Common myeloid progenitor, CD34-positive (primary cell): ENCODE measurements at regions not wholly inside any gene's neighbourhood (a gene's known extent, or its start where the extent isn't known, plus 50 kb on each side); places are given as distances from the start of the nearest gene placed in this dataset.
A peak's percentile ranks its signal among the peaks of the same experiment; 100 is the strongest.

Experiments
- CTCF ChIA-PET: fragments of 350-600 bp; sonication (Branson Sonifier 250); formaldehyde crosslinking; loops from one replicate; lab custom pipeline; 2021; ENCODE audit warnings: antibody characterized with exemption; lab: Charles Lee
- POLR2A ChIA-PET: fragments of 350-600 bp; sonication (Branson Sonifier 250); formaldehyde crosslinking; loops from one replicate; lab custom pipeline; 2021; ENCODE audit warnings: antibody characterized with exemption; lab: Charles Lee
- DNase-seq, 3 donors: peaks; one replicate each; pipeline versions ENCODE4 v3.0.0 to v3.0.0-alpha.2; 2013
- H3K27ac ChIP-seq, 2 experiments: 1 replicate in 1 of 2; 2 replicates in 1 of 2; pipeline ENCODE4 v1.7.0; 2013; ENCODE audit warnings: inconsistent platforms in 2 of 2, low read length in 2 of 2, mild to moderate bottlenecking in 2 of 2, low read depth in 1 of 2, moderate library complexity in 1 of 2; ENCODE audit not compliant: severe bottlenecking in 2 of 2, insufficient read depth in 1 of 2, poor library complexity in 1 of 2
- H3K27me3 ChIP-seq, 5 experiments: replicated peaks in 2 of 5; 1 replicate in 3 of 5; 2 replicates in 2 of 5; pipeline versions ENCODE4 v1.6.1 to v1.7.0; 2013; ENCODE audit warnings: low read length in 4 of 5, mild to moderate bottlenecking in 2 of 5, moderate library complexity in 2 of 5, inconsistent platforms in 1 of 5; ENCODE audit not compliant: insufficient read depth in 5 of 5, control insufficient read depth in 4 of 5
- H3K36me3 ChIP-seq, 4 experiments: 1 replicate in 2 of 4; 2 replicates in 2 of 4; pipeline versions ENCODE4 v1.6.1 to v1.7.0; 2013; ENCODE audit warnings: low read length in 3 of 4, control low read depth in 1 of 4, mild to moderate bottlenecking in 1 of 4; ENCODE audit not compliant: control insufficient read depth in 4 of 4, insufficient read depth in 4 of 4
- H3K4me1 ChIP-seq, 4 experiments: 1 replicate in 3 of 4; 2 replicates in 1 of 4; pipeline versions ENCODE4 v1.6.1 to v1.7.1; 2013; ENCODE audit warnings: low read length in 3 of 4, mild to moderate bottlenecking in 3 of 4, control low read depth in 1 of 4, inconsistent platforms in 1 of 4, moderate library complexity in 1 of 4; ENCODE audit not compliant: control insufficient read depth in 4 of 4, insufficient read depth in 4 of 4; ENCODE audit errors: control extremely low read depth in 1 of 4
- H3K4me3 ChIP-seq, 7 experiments: 1 replicate in 4 of 7; 2 replicates in 3 of 7; pipeline versions ENCODE4 v1.5.1 to v1.7.0; 2013; ENCODE audit warnings: mild to moderate bottlenecking in 7 of 7, low read length in 6 of 7, moderate library complexity in 6 of 7, inconsistent platforms in 2 of 7, low read depth in 2 of 7, control low read depth in 1 of 7; ENCODE audit not compliant: insufficient read depth in 4 of 7, control insufficient read depth in 1 of 7; ENCODE audit errors: extremely low read depth in 1 of 7
- H3K9me3 ChIP-seq, 5 experiments: 1 replicate in 4 of 5; 2 replicates in 1 of 5; pipeline versions ENCODE4 v1.6.1 to v1.7.1; 2013; ENCODE audit warnings: low read length in 4 of 5, mild to moderate bottlenecking in 2 of 5, inconsistent platforms in 1 of 5, low read depth in 1 of 5, moderate library complexity in 1 of 5; ENCODE audit not compliant: control insufficient read depth in 4 of 5, insufficient read depth in 2 of 5; ENCODE audit errors: control extremely low read depth in 1 of 5
- WGBS: methylation state at CpG from one replicate; pipeline ENCODE4 v1.1.5; 2013; ENCODE audit not compliant: insufficient coverage; 5-methylcytosine and 5-hydroxymethylcytosine counted together

DNA sequence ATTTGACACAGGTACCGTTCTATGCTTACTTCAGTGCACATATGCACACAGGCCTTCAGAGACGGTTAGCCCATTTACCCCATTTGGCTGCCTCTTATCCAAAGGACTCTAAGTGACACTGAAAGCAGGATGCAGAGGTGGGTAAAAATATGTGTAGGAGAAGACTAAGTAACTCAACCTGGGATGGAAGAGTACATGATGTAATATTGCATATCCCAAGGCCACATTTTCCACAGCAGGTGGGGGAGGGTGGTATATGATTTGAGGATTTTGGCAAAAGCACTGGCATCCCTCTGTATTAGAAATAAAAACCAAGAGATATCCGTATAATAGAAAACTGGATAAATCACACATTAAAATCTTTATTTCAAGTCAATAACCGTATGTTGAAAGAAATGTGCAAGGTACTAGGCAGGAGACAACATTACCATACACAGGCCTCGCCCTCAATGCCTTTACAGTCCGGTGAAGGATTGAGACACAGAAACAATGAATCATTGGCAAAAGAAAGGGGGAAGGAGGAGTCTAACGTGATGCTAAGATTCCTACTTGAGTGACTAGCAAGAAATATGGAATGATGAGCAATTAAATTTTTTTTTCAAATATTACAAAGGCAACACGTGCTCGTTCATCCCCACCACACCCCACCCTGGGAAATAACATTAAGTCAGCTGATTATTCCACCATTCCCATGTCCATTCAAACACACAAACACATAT is 161.0 kb upstream of the RASGEF1B start:
- Histone ChIP-seq H3K4me3 (no peak overlapping the region), H3K4me1 (peaks cover 0 to 11% (median 5%) of the 10 kb centered on the region in 4 experiments), H3K27ac (no peak overlapping the region), H3K27me3 (no peaks in the 10 kb centered on the region), H3K9me3 (no peaks in the 10 kb centered on the region), H3K36me3 (no peaks in the 10 kb centered on the region)
- no peak for DNase-seq
- 50% methylated on average over 2 of the region's 9 CpGs for WGBS
- POLR2A ChIA-PET = no interaction called here
- CTCF ChIA-PET = interaction anchor here (3.1 kb wide), 1 partner anchor 11 kb away, joined by 8 read pairs; no protein-coding TSS in a partner anchor

DNA sequence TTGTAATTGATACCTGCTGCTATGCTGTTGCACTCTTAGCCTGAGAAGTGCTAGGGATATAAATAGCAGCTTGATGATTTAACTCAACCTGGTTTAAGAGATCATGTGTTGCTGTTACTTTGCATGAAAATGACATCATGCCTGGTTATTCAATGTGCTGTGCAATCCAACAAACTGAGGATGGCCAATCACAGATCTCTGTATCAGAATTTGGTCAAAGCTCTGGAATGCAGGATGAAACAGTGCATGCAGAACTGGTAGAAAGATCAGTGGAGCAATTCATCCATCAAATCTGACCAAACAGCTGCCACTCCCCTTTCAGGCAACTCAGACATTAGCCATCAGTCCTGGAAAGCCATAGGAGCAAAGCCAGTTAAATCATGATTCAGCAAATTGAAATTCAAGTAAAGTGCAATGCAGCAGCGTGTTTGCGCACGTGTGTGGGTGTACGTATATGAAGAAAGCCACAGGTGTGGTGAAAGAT is 160.3 kb upstream of the RASGEF1B start:
- ChIA-PET CTCF (interaction anchor here (0.8 kb wide), 1 partner anchor 24 kb away, joined by 3 read pairs; no protein-coding TSS in a partner anchor), POLR2A (no interaction called here)
- H3K4me3 ChIP-seq = no peak overlapping the region
- H3K27me3 ChIP-seq = no peaks in the 10 kb centered on the region
- no peak overlapping the region for H3K27ac ChIP-seq
- DNase-seq = peak in 2 of 3 donors; percentile 35 to 47
- no peaks in the 10 kb centered on the region for H3K9me3 ChIP-seq
- peaks cover 0 to 11% (median 5%) of the 10 kb centered on the region in 4 experiments for H3K4me1 ChIP-seq
- WGBS = no CpG with 5 or more reads among the region's 4 CpGs
- no peaks in the 10 kb centered on the region for H3K36me3 ChIP-seq

GRCh38 chr4:81629366-81629765 is 157.7 kb upstream of the RASGEF1B start:
- ChIA-PET POLR2A (interaction anchor here (0.5 kb wide), 1 partner anchor 59 kb away, joined by 3 read pairs; no protein-coding TSS in a partner anchor), CTCF (no interaction called here)
- Histone ChIP-seq H3K27me3 (no peaks in the 10 kb centered on the region), H3K9me3 (no peaks in the 10 kb centered on the region), H3K27ac (no peak overlapping the region), H3K36me3 (no peaks in the 10 kb centered on the region), H3K4me1 (peaks cover 0 to 4% (median 0%) of the 10 kb centered on the region in 4 experiments), H3K4me3 (no peak overlapping the region)
- no peak for DNase-seq
- WGBS = 100% methylated on average over 1 of the region's 4 CpGs

DNA sequence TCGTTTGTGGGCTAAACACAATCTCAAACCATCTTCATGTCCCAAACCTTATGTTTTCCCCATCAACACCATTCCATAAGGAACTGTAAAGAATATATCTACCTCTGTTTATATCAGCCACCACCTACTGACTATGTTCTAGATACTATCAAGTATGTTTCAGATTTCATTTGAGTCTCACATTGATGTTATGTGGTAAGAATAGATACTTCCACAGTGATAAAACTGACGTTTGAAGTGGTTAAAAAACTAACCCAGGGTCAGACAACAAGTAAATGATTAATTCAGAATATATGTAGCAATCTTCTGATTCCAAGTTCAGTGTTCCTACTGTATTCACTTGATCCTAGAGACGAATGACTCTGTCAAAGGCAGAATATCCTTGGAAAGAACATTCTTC is 156.8 kb upstream of the RASGEF1B start:
- H3K4me3 ChIP-seq = no peak overlapping the region
- peaks cover 0 to 4% (median 0%) of the 10 kb centered on the region in 4 experiments for H3K4me1 ChIP-seq
- no peaks in the 10 kb centered on the region for H3K36me3 ChIP-seq
- no peak for DNase-seq
- H3K27me3 ChIP-seq = no peaks in the 10 kb centered on the region
- H3K9me3 ChIP-seq = no peaks in the 10 kb centered on the region
- 100% methylated on average over 1 of the region's 3 CpGs for WGBS
- ChIA-PET CTCF (interaction anchor here (1.5 kb wide), 1 partner anchor 31 kb away, joined by 5 read pairs; no protein-coding TSS in a partner anchor), POLR2A (no interaction called here)
- no peak overlapping the region for H3K27ac ChIP-seq

DNA sequence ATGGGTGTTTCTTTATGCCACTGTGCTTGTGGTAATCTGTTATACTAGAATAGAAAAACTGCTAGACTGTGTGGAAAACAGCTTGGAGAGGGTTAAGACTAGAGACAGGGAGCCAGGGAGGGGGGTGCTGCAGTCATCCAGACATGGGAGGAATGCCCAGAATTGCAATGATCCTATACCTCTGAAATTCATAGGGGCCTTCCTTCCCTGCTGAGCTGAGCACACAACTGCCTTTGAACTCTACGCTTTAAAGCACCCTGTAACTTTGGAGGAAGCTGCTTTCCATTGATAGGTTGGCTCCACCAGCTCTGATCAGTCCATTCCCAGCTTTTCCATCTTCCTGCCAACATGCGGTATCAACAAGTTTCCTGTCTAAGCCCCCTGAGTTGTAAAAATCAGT is 155.9 kb upstream of the RASGEF1B start:
- Histone ChIP-seq H3K4me3 (no peak overlapping the region), H3K36me3 (no peaks in the 10 kb centered on the region), H3K4me1 (peaks cover 0 to 4% (median 0%) of the 10 kb centered on the region in 4 experiments), H3K27ac (no peak overlapping the region), H3K9me3 (no peaks in the 10 kb centered on the region), H3K27me3 (no peaks in the 10 kb centered on the region)
- 83% methylated on average over 2 of the region's 2 CpGs for WGBS
- ChIA-PET CTCF (interaction anchor here (0.6 to 1.5 kb wide), 3 partner anchors 30 to 86 kb away, joined by 3 to 5 read pairs (median 3); no protein-coding TSS in a partner anchor), POLR2A (no interaction called here)
- DNase-seq = no peak

- 80% methylated on average over 5 of the region's 5 CpGs for WGBS
- H3K9me3 ChIP-seq = no peaks in the 10 kb centered on the region
- no peak overlapping the region for H3K4me3 ChIP-seq
- H3K27me3 ChIP-seq = no peaks in the 10 kb centered on the region
- POLR2A ChIA-PET = no interaction called here
- CTCF ChIA-PET = interaction anchor here (0.6 to 1.5 kb wide), 2 partner anchors 29 to 63 kb away, joined by 3 to 5 read pairs; no protein-coding TSS in a partner anchor
- H3K27ac ChIP-seq = no peak overlapping the region
- H3K36me3 ChIP-seq = no peaks in the 10 kb centered on the region
- H3K4me1 ChIP-seq = peaks cover 0 to under 1% (median 0%) of the 10 kb centered on the region in 4 experiments
- DNase-seq = no peak
Measured at GRCh38 chr4:81626851-81627250, 155.1 kb upstream of the RASGEF1B start.
